ENCODE measurements at regions not wholly inside any gene's neighbourhood (a gene's known extent, or its start where the extent isn't known, plus 50 kb on each side); places are given as distances from the start of the nearest gene placed in this dataset.

DNA sequence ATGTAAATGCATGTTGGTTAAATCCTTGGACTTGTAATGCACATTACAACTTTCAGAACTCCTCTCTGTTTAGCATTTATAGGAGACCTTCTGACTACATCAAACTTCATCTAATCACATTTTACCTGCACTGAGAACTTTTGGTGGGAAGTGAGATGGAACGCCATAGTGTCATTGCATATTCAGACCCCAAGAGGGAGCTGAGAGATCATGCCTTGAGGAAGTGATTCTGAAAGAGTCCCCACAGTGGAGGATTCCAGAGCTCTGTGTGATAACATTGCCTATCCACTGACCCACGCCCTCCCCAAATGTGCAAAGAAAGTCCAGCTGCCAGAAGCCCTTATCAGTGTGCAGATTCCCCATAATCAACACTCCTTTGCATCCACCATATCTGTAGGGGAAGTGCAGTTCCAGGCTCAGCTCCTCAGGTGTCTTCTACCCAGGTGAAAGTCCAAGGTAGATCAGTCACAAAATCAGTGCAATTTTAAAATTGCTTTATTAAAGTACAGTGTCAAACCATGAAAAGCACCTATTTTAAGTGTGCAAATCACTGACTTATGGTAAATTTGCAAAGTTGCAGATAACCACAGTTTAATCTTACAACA, 212.4 kb downstream of the RPIA start:
- TF ChIP-seq, protein P1, sequence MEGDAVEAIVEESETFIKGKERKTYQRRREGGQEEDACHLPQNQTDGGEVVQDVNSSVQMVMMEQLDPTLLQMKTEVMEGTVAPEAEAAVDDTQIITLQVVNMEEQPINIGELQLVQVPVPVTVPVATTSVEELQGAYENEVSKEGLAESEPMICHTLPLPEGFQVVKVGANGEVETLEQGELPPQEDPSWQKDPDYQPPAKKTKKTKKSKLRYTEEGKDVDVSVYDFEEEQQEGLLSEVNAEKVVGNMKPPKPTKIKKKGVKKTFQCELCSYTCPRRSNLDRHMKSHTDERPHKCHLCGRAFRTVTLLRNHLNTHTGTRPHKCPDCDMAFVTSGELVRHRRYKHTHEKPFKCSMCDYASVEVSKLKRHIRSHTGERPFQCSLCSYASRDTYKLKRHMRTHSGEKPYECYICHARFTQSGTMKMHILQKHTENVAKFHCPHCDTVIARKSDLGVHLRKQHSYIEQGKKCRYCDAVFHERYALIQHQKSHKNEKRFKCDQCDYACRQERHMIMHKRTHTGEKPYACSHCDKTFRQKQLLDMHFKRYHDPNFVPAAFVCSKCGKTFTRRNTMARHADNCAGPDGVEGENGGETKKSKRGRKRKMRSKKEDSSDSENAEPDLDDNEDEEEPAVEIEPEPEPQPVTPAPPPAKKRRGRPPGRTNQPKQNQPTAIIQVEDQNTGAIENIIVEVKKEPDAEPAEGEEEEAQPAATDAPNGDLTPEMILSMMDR (IDR thresholded peaks at IDR 0.05): peak; percentile 20 to 72 (median 60)
- no peak for TF ChIP-seq POLR2A (IDR thresholded peaks at IDR 0.05)
